Neural cell (in vitro differentiated cells): ENCODE measurements at regions not wholly inside any gene's neighbourhood (a gene's known extent, or its start where the extent isn't known, plus 50 kb on each side); places are given as distances from the start of the nearest gene placed in this dataset.

Experiments used
- EZH2 ChIP-seq: fragments of 200-600, 300-800 bp; shearing (Covaris generic), sonication (generic); IDR thresholded peaks from 2 replicates; pipeline ENCODE4 v1.6.1; 2014; ENCODE audit warnings: antibody characterized with exemption, low read length, borderline replicate concordance, mild to moderate bottlenecking; ENCODE audit not compliant: insufficient read depth, poor library complexity, severe bottlenecking
- SMC3 ChIP-seq: fragments of 450-650 bp; conservative IDR thresholded peaks from 2 replicates; pipeline ENCODE4 v1.6.1; 2014; ENCODE audit warnings: antibody characterized with exemption, mild to moderate bottlenecking, moderate library complexity; ENCODE audit not compliant: poor library complexity
- TAF1 ChIP-seq: IDR thresholded peaks from 2 replicates; pipeline ENCODE4 v1.6.1; 2012; ENCODE audit warnings: low read depth
- TF ChIP-seq, protein P1 (sequence below): fragments of 450-650 bp; IDR thresholded peaks from 2 replicates; pipeline ENCODE4 v1.5.1; 2014; ENCODE audit warnings: antibody characterized with exemption, mild to moderate bottlenecking, moderate library complexity; ENCODE audit not compliant: poor library complexity, severe bottlenecking

DNA sequence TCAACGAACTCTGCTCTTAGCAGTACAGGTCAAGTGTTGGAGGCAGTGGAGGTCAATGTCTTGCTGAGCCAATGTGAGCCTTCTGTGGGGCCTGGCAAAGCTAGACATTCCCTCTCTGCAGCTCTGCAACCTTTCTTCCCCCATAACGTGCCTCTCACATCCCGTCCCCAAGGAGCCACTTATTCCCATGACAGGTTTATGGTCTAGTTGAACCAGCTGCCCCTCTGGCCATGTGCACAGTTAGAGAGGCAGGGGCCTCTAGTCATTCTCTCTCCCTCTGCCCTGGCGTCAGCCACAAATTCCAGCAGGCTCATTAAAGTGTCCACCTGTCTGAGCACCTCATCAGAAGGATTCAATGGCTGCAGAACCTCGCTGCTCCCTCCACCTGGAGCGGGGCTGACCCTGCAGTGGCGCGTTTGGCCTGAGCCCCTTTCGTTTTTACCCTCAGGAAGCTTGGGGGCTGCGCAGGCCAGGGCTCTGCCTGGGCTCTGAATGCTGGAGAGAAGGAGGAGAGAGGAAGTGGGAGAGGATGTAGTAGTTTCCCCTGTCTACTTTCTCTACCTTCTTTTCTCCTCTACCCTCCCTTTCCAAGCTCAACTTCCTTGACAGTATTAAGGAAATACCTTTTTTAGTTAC lies 302.1 kb upstream of the B3GAT1 start:
- TF ChIP-seq TAF1 (no peak), EZH2 (no peak), SMC3 (no peak)
- TF ChIP-seq, protein P1, sequence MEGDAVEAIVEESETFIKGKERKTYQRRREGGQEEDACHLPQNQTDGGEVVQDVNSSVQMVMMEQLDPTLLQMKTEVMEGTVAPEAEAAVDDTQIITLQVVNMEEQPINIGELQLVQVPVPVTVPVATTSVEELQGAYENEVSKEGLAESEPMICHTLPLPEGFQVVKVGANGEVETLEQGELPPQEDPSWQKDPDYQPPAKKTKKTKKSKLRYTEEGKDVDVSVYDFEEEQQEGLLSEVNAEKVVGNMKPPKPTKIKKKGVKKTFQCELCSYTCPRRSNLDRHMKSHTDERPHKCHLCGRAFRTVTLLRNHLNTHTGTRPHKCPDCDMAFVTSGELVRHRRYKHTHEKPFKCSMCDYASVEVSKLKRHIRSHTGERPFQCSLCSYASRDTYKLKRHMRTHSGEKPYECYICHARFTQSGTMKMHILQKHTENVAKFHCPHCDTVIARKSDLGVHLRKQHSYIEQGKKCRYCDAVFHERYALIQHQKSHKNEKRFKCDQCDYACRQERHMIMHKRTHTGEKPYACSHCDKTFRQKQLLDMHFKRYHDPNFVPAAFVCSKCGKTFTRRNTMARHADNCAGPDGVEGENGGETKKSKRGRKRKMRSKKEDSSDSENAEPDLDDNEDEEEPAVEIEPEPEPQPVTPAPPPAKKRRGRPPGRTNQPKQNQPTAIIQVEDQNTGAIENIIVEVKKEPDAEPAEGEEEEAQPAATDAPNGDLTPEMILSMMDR = no peak
